Dermis microvascular lymphatic vessel endothelial cell (primary cell): ENCODE measurements at regions not wholly inside any gene's neighbourhood (a gene's known extent, or its start where the extent isn't known, plus 50 kb on each side); places are given as distances from the start of the nearest gene placed in this dataset.

Source experiments
- DNase-seq, 2 donors: peaks; one replicate each; pipeline versions ENCODE4 v3.0.0 to v3.0.0-alpha.2; 2010; ENCODE audit warnings: low read depth in 2 of 2

GRCh38 chr14:101002738-101003137 lies 99.2 kb upstream of the RTL1 start:
- DNase-seq = no peak

GRCh38 chr14:101004176-101004575 lies 100.7 kb upstream of the RTL1 start:
- no peak for DNase-seq

DNA sequence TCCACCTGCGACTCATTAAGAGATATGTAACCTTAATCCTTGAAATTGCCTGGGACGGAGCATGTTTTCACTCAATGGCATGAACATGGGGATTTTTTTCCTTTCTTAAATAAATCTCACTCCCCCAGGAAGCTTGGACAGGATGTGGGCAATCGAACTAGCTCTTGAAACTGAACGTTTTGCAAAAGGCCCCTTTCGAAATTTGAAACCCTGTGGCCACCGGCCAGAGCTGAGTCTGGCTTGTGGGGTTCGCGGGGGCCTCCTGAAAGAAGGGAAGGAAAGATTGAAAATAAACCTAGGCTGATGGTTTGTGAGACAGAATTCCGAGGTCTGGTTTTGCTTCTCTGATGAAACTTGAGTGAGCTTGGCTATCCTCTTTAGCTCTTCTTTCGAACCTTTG lies 101.4 kb upstream of the RTL1 start:
- DNase-seq = no peak

DNA sequence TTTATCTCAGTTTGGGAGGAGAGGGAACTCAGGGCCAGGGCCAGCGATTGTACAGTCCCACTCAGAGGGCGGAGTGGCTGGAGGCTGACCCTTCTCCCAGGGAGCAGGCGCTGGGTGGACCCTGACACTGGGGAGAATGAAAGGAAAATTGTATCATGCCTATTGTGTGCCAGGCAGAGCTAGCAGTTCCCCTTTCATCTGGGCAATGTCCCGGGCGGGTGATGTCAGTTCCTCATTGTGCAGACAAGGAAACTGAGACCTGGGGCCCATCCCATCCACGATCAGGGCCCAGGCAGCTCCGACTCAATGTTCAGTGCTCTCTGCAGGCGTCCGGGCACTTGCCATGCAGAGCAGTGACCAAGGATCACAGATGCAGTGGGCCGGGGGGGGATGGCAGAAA lies 101.9 kb upstream of the RTL1 start:
- no peak for DNase-seq

GRCh38 chr14:101006008-101006407 lies 102.5 kb upstream of the RTL1 start:
- no peak for DNase-seq

- DNase-seq = no peak
Measured at GRCh38 chr14:101007004-101007614, 103.6 kb upstream of the RTL1 start.

- DNase-seq = no peak
Measured at GRCh38 chr14:101007765-101008164, 104.2 kb upstream of the RTL1 start.

GRCh38 chr14:101008196-101008595 lies 104.7 kb upstream of the RTL1 start:
- no peak for DNase-seq

- DNase-seq = no peak
Measured at GRCh38 chr14:101008631-101009336, 105.3 kb upstream of the RTL1 start.

DNA sequence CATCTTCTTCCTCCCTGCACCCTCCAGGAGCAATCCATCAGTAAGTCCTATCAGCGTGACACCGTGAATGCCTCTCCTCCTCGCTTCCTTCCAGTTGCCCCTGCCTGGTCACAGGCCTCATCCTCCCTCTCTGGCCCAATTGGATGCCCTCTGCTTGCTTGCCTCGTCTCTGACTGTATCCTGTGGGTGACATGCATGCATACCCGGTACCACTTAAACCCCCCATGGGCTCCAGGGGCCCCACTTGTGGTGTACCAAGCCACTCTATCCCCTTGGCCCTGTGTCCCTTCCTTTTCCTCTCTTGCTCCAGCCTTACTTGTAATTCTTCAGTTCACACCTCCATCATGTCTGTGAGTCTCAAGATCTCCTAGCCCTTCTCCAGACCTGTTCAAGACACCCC lies 106.0 kb upstream of the RTL1 start:
- DNase-seq = no peak

DNA sequence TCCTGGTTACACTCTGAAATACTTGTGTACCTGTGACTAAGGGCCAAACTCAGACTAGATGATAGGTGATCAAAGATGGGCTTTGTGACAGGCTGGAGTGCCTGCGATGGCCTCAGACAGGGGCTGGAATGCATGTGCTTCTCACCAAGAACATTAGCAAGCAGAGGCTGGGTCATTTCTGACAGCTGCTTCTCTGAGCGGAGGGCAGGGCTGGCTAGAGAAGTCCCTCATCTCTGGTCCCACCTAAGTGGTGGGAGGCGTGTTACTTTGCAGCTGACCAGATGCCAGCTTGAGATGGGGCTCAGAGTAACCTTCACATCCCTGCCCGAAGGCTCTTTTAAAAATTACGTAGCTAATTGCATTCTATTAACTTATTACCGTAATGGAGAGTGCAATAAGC lies 106.8 kb upstream of the RTL1 start:
- no peak for DNase-seq

DNA sequence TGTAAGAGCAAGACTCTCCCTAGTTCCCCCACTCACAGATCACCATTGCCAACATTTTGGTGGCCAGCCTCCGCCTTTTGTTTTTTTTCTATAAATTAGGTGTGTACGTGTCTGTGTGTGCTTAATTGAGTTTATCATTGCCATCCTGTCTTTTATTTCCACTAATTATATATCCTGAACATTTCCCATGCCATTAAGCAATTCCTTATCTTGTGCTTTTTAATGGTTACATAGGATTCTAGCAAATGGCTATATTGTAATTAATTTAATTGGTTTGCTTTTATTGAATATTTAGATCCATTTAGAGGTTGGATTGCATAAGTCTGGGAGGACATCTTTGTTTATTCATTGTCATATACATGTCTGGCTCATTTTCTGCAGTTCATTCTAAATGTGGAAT lies 107.3 kb upstream of the RTL1 start:
- DNase-seq = no peak

- DNase-seq = no peak
Measured at GRCh38 chr14:101017209-101017608, 113.7 kb upstream of the RTL1 start.

GRCh38 chr14:101017806-101018560 lies 114.5 kb upstream of the RTL1 start:
- no peak for DNase-seq

- DNase-seq = no peak
Measured at GRCh38 chr14:101018561-101019290, 115.2 kb upstream of the RTL1 start.

GRCh38 chr14:101019541-101019940 lies 116.0 kb upstream of the RTL1 start:
- DNase-seq = no peak

DNA sequence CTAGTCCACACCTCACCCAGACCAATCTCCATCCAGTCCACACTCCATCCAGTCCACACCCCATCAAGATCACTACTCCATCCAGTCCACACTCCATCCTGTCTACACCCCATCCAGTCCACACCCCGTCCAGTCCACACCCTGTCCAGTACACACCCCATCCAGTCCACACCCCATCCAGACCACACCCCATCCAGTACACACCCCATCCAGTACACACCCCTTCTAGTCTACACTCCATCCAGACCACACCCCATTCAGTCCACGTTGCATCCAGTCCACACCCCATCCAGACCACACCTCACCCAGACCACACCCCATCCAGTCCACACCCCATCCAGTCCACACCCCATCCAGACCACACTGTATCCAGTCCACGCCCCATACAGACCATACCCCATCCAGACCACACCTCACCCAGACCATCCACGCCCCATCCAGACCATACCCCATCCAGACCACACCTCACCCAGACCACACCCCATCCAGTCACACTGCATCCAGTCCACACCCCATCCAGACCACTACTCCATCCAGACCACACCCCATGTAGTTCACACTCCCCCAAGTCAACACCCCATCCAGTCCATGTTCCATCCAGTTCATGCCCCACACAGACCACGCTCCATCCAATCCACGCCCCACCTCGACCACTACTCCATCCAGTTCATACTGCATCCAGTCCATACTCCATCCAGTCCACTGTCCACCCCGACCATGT lies 116.6 kb upstream of the RTL1 start:
- no peak for DNase-seq

GRCh38 chr14:101020834-101021370 lies 117.4 kb upstream of the RTL1 start:
- no peak for DNase-seq

DNA sequence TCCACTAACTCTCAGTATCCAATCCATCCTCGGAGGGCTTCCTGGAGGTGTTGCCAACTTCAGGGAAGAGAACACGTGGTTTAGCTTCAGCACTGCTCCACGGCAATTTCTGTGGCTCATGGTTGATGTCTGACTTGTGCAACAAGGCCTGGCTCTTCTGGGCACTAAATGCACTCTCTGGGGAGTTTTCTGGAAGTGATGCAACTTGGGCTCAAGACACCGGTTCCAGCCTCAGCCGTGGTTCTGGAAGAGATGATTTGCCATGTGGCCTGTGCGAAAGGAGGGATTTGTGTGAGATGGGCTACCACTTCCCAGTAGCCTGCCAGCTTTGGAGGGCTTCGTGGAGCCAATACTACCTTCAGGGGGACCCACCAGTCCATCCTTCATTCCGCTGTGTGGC lies 118.6 kb upstream of the RTL1 start:
- no peak for DNase-seq

DNA sequence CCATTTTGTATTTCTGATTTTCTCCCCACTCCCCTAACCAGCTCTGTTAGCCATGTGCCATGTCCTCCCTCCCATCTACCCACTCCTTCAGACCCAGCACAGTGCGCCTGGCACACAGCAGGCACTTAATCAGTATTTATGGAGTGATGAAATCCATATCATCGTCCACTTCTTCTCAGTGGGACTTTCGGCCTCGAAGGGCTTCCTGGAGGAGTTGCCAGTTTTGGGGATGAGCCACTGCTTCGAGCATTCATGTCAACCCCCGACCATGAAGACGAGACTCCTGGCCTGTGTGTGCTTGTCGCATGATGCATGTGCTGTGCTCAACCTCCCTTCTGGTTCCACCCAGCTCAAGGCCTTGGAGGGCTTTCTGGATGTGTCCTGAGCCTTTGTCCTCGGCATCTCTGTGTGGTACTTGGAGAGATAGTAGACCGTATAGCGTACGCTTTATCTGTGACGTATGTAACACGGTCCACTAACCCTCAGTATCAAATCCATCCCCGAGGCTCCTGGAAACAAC lies 119.5 kb upstream of the RTL1 start:
- no peak for DNase-seq

- DNase-seq = no peak
Measured at GRCh38 chr14:101024686-101025085, 121.2 kb upstream of the RTL1 start.
